Activated naive CD8-positive, alpha-beta T cell treated with anti-CD3 and anti-CD28 coated beads, Interleukin-2, amount 50 U/mL, for 24 hours (primary cell): ENCODE measurements at regions not wholly inside any gene's neighbourhood (a gene's known extent, or its start where the extent isn't known, plus 50 kb on each side); places are given as distances from the start of the nearest gene placed in this dataset.
"Not testable (repeated sequence)": the region's sequence is repeated elsewhere in the genome, so short reads cannot be mapped to it uniquely, and the experiment has no call there.

ENCODE experiments used
- ATAC-seq: fragments of 150-1000 bp; cut with Tn5 transposase; one replicate; pipeline ENCODE4 v1.10.0; 2021
- DNase-seq: peaks from one replicate; pipeline ENCODE4 v3.0.0; 2021
- H3K27ac Mint-ChIP-seq: one replicate; pipeline ENCODE4 v1.8.0; 2021; ENCODE audit warnings: mild to moderate bottlenecking, mixed read lengths
- H3K27me3 Mint-ChIP-seq: one replicate; pipeline ENCODE4 v1.8.0; 2021; ENCODE audit warnings: mixed read lengths
- H3K36me3 Mint-ChIP-seq: one replicate; pipeline ENCODE4 v1.8.0; 2021; ENCODE audit warnings: low read depth, mixed read lengths
- H3K4me1 Mint-ChIP-seq: one replicate; pipeline ENCODE4 v1.8.0; 2021; ENCODE audit warnings: mixed read lengths
- H3K4me3 Mint-ChIP-seq: one replicate; pipeline ENCODE4 v1.8.0; 2021; ENCODE audit warnings: mild to moderate bottlenecking, moderate library complexity, mixed read lengths
- H3K9me3 Mint-ChIP-seq: one replicate; pipeline ENCODE4 v1.8.0; 2021; ENCODE audit warnings: mixed read lengths

- Mint-ChIP-seq H3K4me3 (no peak overlapping the region), H3K27ac (no peak overlapping the region), H3K4me1 (peaks cover 4% of the 10 kb centered on the region), H3K36me3 (peaks cover 2% of the 10 kb centered on the region), H3K27me3 (peaks cover 3% of the 10 kb centered on the region), H3K9me3 (peaks cover 37% of the 10 kb centered on the region)
- DNase-seq (no peak), ATAC-seq (no peak)
Measured at GRCh38 chr2:143870696-143871095, 649.2 kb downstream of the ZEB2 start.

GRCh38 chr2:143856978-143857377 lies 662.9 kb downstream of the ZEB2 start:
- H3K9me3 Mint-ChIP-seq: peaks cover 5% of the 10 kb centered on the region
- ATAC-seq: no peak
- H3K4me1 Mint-ChIP-seq: no peaks in the 10 kb centered on the region
- no peak overlapping the region for H3K27ac Mint-ChIP-seq
- peaks cover 9% of the 10 kb centered on the region for H3K27me3 Mint-ChIP-seq
- H3K4me3 Mint-ChIP-seq: no peak overlapping the region
- no peak for DNase-seq
- peaks cover 3% of the 10 kb centered on the region for H3K36me3 Mint-ChIP-seq

- peaks cover 20% of the 10 kb centered on the region for H3K27me3 Mint-ChIP-seq
- ATAC-seq (peak; percentile 43), DNase-seq (peak; percentile 12)
- no peak overlapping the region for H3K4me3 Mint-ChIP-seq
- no peaks in the 10 kb centered on the region for H3K4me1 Mint-ChIP-seq
- H3K9me3 Mint-ChIP-seq: no peaks in the 10 kb centered on the region
- H3K36me3 Mint-ChIP-seq: no peaks in the 10 kb centered on the region
- H3K27ac Mint-ChIP-seq: no peak overlapping the region
Measured at GRCh38 chr2:143852759-143853158, 667.2 kb downstream of the ZEB2 start.

DNA sequence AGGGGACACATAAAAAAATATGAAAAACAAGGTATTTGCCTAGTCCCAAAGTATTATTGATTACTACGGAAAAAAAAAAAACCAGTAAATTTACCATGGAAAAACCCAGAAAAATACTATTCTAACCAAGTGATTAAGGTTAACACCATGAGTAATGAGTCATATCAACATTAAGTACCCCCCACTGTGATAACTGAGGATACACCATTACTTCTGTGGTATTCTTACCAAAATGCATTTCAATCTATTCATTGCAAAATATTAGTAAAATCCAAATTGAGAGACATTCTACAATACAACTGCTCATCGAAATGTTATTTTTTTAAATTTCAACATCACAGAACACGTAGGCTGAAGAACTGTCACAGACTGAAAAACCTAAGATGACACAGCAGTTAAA lies 669.8 kb downstream of the ZEB2 start:
- H3K4me3 Mint-ChIP-seq: no peak overlapping the region
- DNase-seq: no peak
- no peak overlapping the region for H3K27ac Mint-ChIP-seq
- no peaks in the 10 kb centered on the region for H3K36me3 Mint-ChIP-seq
- peaks cover 2% of the 10 kb centered on the region for H3K4me1 Mint-ChIP-seq
- no peaks in the 10 kb centered on the region for H3K9me3 Mint-ChIP-seq
- ATAC-seq: no peak
- peaks cover 32% of the 10 kb centered on the region for H3K27me3 Mint-ChIP-seq

GRCh38 chr2:143847257-143847656 lies 672.7 kb downstream of the ZEB2 start:
- DNase-seq (no peak), ATAC-seq (no peak)
- H3K9me3 Mint-ChIP-seq: no peaks in the 10 kb centered on the region
- peaks cover 2% of the 10 kb centered on the region for H3K4me1 Mint-ChIP-seq
- H3K36me3 Mint-ChIP-seq: no peaks in the 10 kb centered on the region
- no peak overlapping the region for H3K4me3 Mint-ChIP-seq
- H3K27ac Mint-ChIP-seq: no peak overlapping the region
- H3K27me3 Mint-ChIP-seq: peaks cover 25% of the 10 kb centered on the region

DNA sequence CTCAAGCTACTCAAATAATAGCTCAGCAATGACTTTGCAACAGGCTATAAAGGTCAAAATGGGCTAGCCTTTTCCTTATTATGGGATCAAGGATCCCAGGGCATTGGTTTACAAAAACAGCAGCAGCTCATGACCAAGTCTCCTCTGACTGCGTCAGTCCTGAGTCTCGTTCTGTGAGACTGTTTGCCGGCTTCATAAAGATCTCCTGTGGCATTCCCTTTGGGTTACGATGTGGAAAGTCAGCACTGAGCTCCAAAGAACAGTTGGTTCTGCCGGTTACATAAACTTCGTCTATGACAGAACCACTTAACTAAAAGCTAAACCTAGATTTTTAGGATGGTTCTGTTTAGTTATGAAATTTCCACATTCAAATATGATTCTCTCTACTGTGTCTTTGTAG lies 674.9 kb downstream of the ZEB2 start:
- Mint-ChIP-seq H3K27me3 (peaks cover 16% of the 10 kb centered on the region), H3K4me3 (no peak overlapping the region), H3K27ac (no peak overlapping the region), H3K4me1 (peaks cover 2% of the 10 kb centered on the region), H3K36me3 (no peaks in the 10 kb centered on the region), H3K9me3 (no peaks in the 10 kb centered on the region)
- DNase-seq: no peak
- ATAC-seq: no peak

DNA sequence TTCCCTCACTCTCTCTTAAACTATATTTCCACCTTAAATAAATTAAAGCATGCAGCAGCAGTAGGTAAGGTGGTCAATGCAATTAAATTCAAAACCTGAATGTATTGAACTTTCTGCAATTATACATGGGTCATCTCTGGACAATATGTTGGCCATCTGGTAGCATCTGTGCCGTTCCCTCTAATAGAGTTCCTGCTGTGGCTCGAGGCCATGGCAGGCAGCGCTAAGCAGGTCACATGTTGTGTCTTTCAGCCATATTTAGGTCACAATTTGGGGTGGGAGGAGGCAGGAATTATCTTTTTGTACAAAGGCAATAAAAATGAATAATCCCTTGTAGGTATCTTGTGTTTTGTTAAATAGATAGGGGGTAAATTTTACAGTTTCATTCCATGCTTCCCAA lies 676.2 kb downstream of the ZEB2 start:
- Mint-ChIP-seq H3K4me1 (peaks cover 2% of the 10 kb centered on the region), H3K9me3 (no peaks in the 10 kb centered on the region), H3K27me3 (peaks cover 16% of the 10 kb centered on the region), H3K4me3 (no peak overlapping the region), H3K27ac (no peak overlapping the region), H3K36me3 (no peaks in the 10 kb centered on the region)
- ATAC-seq: no peak
- DNase-seq: no peak

DNA sequence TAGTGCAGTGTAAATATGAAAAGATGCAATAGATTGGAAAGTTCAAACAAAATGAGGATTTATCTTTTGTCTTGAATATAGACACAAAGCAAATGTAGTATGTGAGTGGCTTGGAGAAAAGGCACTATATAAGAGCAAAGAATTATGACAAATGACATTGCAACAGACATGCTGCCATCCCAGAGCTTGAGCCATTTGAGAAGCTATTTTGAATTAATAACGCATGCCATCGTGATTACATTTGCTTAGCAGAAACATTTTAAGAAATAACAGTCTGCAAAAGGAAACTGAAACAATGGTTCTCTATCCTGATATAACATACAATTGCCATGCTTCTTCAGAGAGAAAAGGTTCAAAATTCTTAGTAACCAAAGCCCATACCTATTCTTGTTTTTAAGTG lies 677.1 kb downstream of the ZEB2 start:
- Mint-ChIP-seq H3K27me3 (peaks cover 13% of the 10 kb centered on the region), H3K4me3 (no peak overlapping the region), H3K27ac (no peak overlapping the region), H3K9me3 (no peaks in the 10 kb centered on the region), H3K36me3 (no peaks in the 10 kb centered on the region), H3K4me1 (peaks cover 2% of the 10 kb centered on the region)
- ATAC-seq: no peak
- no peak for DNase-seq

DNA sequence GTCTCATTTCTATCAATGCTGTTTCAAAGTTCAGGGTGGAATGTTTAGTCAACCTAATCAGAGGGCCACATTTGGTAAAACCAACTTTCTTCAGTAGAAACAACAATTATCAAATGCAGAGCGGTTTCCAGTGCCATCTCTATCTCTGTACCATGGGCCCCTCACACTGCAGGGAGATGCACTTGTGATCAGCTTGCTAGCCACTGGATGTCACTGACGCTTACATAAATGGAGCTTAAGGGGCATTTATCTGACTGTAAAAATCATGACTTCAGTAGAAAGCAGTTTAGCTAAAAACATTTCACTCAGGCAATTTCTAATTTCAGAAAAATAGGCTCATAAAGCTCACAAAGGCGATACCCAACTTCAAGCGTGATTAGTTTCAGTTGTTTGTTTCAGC lies 678.0 kb downstream of the ZEB2 start:
- Mint-ChIP-seq H3K36me3 (no peaks in the 10 kb centered on the region), H3K4me1 (peaks cover 2% of the 10 kb centered on the region), H3K9me3 (no peaks in the 10 kb centered on the region), H3K27ac (no peak overlapping the region), H3K4me3 (no peak overlapping the region), H3K27me3 (peaks cover 11% of the 10 kb centered on the region)
- no peak for DNase-seq
- no peak for ATAC-seq

DNA sequence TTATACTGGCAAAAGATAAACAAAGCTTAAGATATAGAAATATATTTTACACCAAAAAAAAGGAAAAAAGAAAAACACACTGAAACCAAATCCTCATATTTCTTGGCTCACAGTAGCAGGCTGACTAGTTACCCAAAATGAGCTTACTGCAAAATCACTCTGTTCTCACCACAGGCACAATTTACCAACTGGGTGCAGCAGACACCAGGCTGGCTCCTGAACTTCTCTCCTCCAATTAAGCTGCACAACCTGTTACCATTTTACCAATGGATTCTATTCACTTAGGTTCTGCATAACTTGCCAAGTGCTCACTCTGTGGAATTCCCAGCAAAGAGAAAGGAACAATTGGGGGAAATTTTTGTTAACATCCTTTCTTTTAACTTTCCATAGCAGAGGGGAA lies 679.3 kb downstream of the ZEB2 start:
- no peak for DNase-seq
- Mint-ChIP-seq H3K9me3 (no peaks in the 10 kb centered on the region), H3K27me3 (peaks cover 6% of the 10 kb centered on the region), H3K27ac (no peak overlapping the region), H3K4me3 (no peak overlapping the region), H3K36me3 (no peaks in the 10 kb centered on the region), H3K4me1 (peaks cover 2% of the 10 kb centered on the region)
- ATAC-seq: no peak

DNA sequence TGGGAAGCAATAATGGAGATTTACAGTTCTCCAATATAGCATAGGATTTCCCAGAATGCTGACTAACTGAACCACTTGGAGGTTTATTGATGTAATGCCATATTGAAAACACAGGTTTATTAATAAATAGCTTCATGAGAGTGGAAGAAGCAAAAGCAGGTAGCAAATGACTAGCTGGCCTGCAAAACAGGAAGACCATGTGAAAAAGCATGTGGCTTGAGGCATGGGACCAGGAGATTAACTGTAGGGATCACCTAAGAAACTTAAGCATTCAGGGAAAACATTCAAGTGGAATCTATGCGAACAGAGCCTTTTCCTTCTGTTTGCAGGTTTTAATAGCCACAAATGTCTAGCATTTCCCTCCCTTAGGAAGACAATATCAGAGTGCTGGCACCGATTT lies 679.7 kb downstream of the ZEB2 start:
- no peak overlapping the region for H3K4me3 Mint-ChIP-seq
- H3K9me3 Mint-ChIP-seq: no peaks in the 10 kb centered on the region
- peaks cover 5% of the 10 kb centered on the region for H3K27me3 Mint-ChIP-seq
- ATAC-seq: no peak
- DNase-seq: no peak
- H3K27ac Mint-ChIP-seq: no peak overlapping the region
- H3K36me3 Mint-ChIP-seq: no peaks in the 10 kb centered on the region
- H3K4me1 Mint-ChIP-seq: no peaks in the 10 kb centered on the region

DNA sequence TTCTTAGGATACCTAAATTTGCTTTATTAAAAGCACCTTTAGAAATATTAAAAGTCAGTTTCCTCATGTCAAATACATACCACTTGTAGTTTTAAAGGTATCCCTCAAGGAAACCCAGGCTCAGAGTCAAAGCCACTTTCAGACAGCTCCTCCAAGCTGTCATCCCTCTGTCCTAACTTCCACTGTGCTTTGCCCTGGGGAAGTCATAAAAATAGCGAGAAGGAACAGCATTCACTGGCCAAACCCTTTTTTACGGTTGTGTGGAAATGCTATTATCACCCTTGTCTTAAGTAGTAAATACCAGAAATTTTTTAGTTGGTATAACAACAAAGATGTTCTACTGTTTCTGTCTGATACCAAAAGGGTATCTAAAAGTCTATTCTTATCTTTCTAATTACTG lies 680.5 kb downstream of the ZEB2 start:
- Mint-ChIP-seq H3K36me3 (no peaks in the 10 kb centered on the region), H3K9me3 (no peaks in the 10 kb centered on the region), H3K27ac (no peak overlapping the region), H3K27me3 (peaks cover 5% of the 10 kb centered on the region), H3K4me3 (no peak overlapping the region), H3K4me1 (no peaks in the 10 kb centered on the region)
- DNase-seq (no peak), ATAC-seq (no peak)

DNA sequence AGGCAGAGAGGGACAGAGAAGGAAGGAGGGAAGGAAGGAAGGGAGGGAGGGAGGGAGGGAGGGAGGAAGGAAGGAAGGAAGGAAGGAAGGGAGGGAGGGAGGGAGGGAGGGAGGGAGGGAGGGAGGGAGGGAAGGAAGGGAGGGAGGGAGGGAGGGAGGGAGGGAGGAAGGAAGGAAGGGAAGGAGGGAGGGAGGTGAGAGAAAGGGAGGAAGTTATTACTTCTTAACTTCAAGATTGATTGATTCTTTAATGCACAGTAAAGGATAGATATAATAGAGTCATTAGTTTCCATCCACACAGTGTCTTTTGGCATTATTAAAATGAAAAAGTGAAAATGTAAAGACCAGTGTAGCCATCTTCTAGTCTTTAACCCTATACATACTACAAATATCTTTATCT lies 682.9 kb downstream of the ZEB2 start:
- not testable (repeated sequence) for ATAC-seq, H3K27ac Mint-ChIP-seq, H3K36me3 Mint-ChIP-seq, H3K4me1 Mint-ChIP-seq, H3K4me3 Mint-ChIP-seq, H3K9me3 Mint-ChIP-seq, H3K27me3 Mint-ChIP-seq, DNase-seq

GRCh38 chr2:143835481-143835880 lies 684.4 kb downstream of the ZEB2 start:
- Mint-ChIP-seq H3K9me3 (no peaks in the 10 kb centered on the region), H3K27me3 (peaks cover 3% of the 10 kb centered on the region), H3K27ac (no peak overlapping the region), H3K4me1 (no peaks in the 10 kb centered on the region), H3K4me3 (no peak overlapping the region), H3K36me3 (no peaks in the 10 kb centered on the region)
- ATAC-seq (no peak), DNase-seq (no peak)

DNA sequence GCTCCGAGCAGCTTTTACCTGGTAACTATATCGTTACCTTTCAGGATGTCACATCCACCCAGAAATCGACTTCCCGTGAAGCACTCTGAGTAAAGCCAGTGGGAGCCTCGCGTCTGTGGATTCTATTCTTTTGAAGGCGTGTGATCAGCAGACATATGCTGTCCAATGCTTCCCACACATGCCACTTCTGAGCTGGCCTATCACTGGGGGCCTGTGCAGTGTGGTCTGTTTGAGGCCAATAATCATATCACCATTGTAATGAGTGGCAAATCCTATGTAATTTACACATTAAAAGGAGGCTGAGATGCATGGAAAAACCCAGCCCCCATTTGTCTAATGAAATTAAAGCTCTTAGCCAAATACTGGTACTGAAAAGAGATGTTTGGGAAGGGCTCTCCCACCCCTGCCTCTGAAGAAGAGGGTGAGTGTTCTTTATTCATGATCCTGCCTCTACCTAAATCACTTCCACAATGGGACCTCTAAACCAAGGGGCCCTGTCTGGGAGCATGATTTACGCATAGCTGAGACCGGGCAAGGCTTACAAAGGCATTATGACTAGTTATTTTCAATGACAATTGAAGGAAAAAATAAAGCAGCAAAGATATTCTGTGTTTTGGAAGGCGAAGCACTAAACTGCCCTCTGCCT lies 686.8 kb downstream of the ZEB2 start:
- no peak overlapping the region for H3K4me3 Mint-ChIP-seq
- no peaks in the 10 kb centered on the region for H3K9me3 Mint-ChIP-seq
- DNase-seq (no peak), ATAC-seq (no peak)
- H3K4me1 Mint-ChIP-seq: no peaks in the 10 kb centered on the region
- H3K36me3 Mint-ChIP-seq: no peaks in the 10 kb centered on the region
- no peak overlapping the region for H3K27ac Mint-ChIP-seq
- peaks cover 3% of the 10 kb centered on the region for H3K27me3 Mint-ChIP-seq

GRCh38 chr2:143830476-143830875 lies 689.4 kb downstream of the ZEB2 start:
- Mint-ChIP-seq H3K27ac (no peak overlapping the region), H3K4me1 (no peaks in the 10 kb centered on the region), H3K27me3 (peaks cover 5% of the 10 kb centered on the region), H3K9me3 (no peaks in the 10 kb centered on the region), H3K4me3 (no peak overlapping the region), H3K36me3 (no peaks in the 10 kb centered on the region)
- DNase-seq (no peak), ATAC-seq (no peak)
